Upper lobe of right lung (tissue), 1 donor: ENCODE measurements at regions not wholly inside any gene's neighbourhood (a gene's known extent, or its start where the extent isn't known, plus 50 kb on each side); places are given as distances from the start of the nearest gene placed in this dataset.
"Not testable (repeated sequence)": the region's sequence is repeated elsewhere in the genome, so short reads cannot be mapped to it uniquely, and the experiment has no call there.

Experiments
- ATAC-seq: fragments of 200-7000 bp; cut with Tn5 transposase; one replicate; pipeline ENCODE4 v1.9.1; 2020; ENCODE audit warnings: mild to moderate bottlenecking, moderate library complexity
- DNase-seq: peaks from one replicate; pipeline ENCODE4 v3.0.0-alpha.2; 2020
- H3K27ac ChIP-seq: fragments of 200-600 bp; one replicate; pipeline ENCODE4 v1.8.0; 2022
- H3K27me3 ChIP-seq: fragments of 200-600 bp; one replicate; pipeline ENCODE4 v1.8.0; 2022; ENCODE audit warnings: mild to moderate bottlenecking
- H3K36me3 ChIP-seq: fragments of 200-600 bp; one replicate; pipeline ENCODE4 v1.8.0; 2022
- H3K4me1 ChIP-seq: fragments of 200-600 bp; one replicate; pipeline ENCODE4 v1.8.0; 2022
- H3K4me3 ChIP-seq: fragments of 200-600 bp; one replicate; pipeline ENCODE4 v1.8.0; 2022; ENCODE audit warnings: mild to moderate bottlenecking
- H3K9me3 ChIP-seq: fragments of 200-600 bp; one replicate; pipeline ENCODE4 v1.8.0; 2022
- intact Hi-C: fragments of 100-400 bp; cut with DNase I; formaldehyde crosslinking; loops from one replicate; pipeline ENCODE4 v1.11.0; 2022
- TF ChIP-seq, protein P1 (sequence below): fragments of 200-600 bp; IDR thresholded peaks from one replicate; pipeline ENCODE4 v1.8.0; 2022; ENCODE audit warnings: antibody characterized with exemption
- donor health status: DM: no; HTN: yes; CAD: no; lungs with severe emphysema.

DNA sequence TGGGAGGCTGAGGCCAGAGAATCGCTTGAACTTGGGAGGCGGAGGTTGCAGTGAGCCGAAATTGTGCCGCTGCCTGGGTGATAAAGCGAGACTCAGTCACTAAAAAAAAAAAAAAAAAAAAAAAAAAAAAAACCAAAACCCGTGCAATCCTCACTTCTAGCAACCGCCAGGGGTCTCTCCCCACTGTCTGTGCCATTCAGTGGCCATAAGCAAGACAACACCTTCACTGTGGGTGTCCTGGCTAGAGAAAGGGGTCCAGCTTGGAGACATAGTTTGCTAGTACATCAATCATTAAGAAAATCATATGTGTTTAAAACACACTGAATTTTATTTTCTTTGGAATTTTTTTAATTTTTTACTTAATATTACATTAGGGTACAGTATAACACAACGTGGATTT lies 68.2 kb downstream of the RASL11A start:
- no peak for DNase-seq
- H3K4me1 ChIP-seq = no peaks in the 10 kb centered on the region
- no peak for ATAC-seq
- TF ChIP-seq, protein P1, sequence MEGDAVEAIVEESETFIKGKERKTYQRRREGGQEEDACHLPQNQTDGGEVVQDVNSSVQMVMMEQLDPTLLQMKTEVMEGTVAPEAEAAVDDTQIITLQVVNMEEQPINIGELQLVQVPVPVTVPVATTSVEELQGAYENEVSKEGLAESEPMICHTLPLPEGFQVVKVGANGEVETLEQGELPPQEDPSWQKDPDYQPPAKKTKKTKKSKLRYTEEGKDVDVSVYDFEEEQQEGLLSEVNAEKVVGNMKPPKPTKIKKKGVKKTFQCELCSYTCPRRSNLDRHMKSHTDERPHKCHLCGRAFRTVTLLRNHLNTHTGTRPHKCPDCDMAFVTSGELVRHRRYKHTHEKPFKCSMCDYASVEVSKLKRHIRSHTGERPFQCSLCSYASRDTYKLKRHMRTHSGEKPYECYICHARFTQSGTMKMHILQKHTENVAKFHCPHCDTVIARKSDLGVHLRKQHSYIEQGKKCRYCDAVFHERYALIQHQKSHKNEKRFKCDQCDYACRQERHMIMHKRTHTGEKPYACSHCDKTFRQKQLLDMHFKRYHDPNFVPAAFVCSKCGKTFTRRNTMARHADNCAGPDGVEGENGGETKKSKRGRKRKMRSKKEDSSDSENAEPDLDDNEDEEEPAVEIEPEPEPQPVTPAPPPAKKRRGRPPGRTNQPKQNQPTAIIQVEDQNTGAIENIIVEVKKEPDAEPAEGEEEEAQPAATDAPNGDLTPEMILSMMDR = no peak
- intact Hi-C loops = no loop called here
- no peak overlapping the region for H3K27ac ChIP-seq
- no peaks in the 10 kb centered on the region for H3K9me3 ChIP-seq
- peaks cover 15% of the 10 kb centered on the region for H3K27me3 ChIP-seq
- H3K36me3 ChIP-seq = no peaks in the 10 kb centered on the region
- no peak overlapping the region for H3K4me3 ChIP-seq

- DNase-seq (no peak), ATAC-seq (peak; percentile 59)
- H3K4me3 ChIP-seq = no peak overlapping the region
- no peaks in the 10 kb centered on the region for H3K36me3 ChIP-seq
- TF ChIP-seq, protein P1 = peak; percentile 42
- H3K27ac ChIP-seq = no peak overlapping the region
- intact Hi-C loops = no loop called here
- H3K9me3 ChIP-seq = no peaks in the 10 kb centered on the region
- peaks cover 15% of the 10 kb centered on the region for H3K27me3 ChIP-seq
- no peaks in the 10 kb centered on the region for H3K4me1 ChIP-seq
Observed at GRCh38 chr13:27339299-27339698, 68.7 kb downstream of the RASL11A start.

DNA sequence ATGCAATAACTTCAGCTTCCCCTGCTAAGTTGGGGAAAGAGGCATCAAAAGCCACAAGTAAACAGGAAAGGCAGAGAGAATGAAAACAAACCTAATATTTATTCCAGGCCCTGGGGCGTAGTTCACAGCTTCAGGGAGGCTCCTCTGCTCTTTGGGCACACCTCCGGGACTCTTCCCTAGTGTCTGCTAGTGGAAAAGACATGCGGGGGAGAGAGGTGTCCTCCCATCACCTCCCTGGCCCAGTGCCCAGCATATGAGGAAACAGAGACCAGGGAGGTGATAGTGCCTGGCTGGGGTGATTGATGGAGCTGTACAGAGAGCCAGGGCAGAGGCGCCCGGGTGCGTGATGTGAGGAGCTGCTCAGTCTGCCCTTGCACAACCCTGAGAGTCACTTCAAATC lies 71.0 kb downstream of the RASL11A start:
- no peaks in the 10 kb centered on the region for H3K9me3 ChIP-seq
- no peaks in the 10 kb centered on the region for H3K36me3 ChIP-seq
- intact Hi-C loops = no loop called here
- no peaks in the 10 kb centered on the region for H3K4me1 ChIP-seq
- H3K27me3 ChIP-seq = peaks cover 15% of the 10 kb centered on the region
- DNase-seq (no peak), ATAC-seq (no peak)
- H3K27ac ChIP-seq = no peak overlapping the region
- TF ChIP-seq, protein P1 = no peak
- H3K4me3 ChIP-seq = no peak overlapping the region

- H3K4me3 ChIP-seq = no peak overlapping the region
- TF ChIP-seq, protein P1 = no peak
- DNase-seq (no peak), ATAC-seq (no peak)
- no peaks in the 10 kb centered on the region for H3K9me3 ChIP-seq
- no peaks in the 10 kb centered on the region for H3K4me1 ChIP-seq
- H3K27ac ChIP-seq = no peak overlapping the region
- intact Hi-C loops = no loop called here
- peaks cover 9% of the 10 kb centered on the region for H3K27me3 ChIP-seq
- no peaks in the 10 kb centered on the region for H3K36me3 ChIP-seq
Observed at GRCh38 chr13:27347211-27347772, 76.7 kb downstream of the RASL11A start.

DNA sequence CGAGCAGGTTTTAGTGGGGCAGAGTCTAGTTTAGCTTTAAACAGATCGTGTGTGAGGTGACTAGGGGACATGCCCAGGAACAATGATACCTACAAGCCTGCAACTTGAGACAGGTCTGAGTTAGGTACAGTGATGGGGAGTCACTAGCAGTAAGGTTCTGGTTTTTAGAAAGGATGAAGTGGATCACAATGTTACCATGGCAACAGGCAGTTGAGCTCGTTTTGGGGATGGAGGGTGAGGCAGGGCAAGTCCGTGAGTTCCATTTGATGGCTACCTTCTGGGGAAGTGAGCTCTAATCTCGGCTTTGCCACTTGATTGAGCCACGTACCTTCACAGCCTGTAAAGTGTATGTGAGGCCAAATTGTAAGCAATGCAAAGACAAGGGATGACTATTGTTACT lies 76.0 kb upstream of the GTF3A start:
- H3K4me3 ChIP-seq = no peak overlapping the region
- TF ChIP-seq, protein P1 = no peak
- DNase-seq (no peak), ATAC-seq (no peak)
- no peaks in the 10 kb centered on the region for H3K36me3 ChIP-seq
- H3K27me3 ChIP-seq = peaks cover 4% of the 10 kb centered on the region
- H3K9me3 ChIP-seq = no peaks in the 10 kb centered on the region
- intact Hi-C loops = no loop called here
- no peaks in the 10 kb centered on the region for H3K4me1 ChIP-seq
- H3K27ac ChIP-seq = no peak overlapping the region

DNA sequence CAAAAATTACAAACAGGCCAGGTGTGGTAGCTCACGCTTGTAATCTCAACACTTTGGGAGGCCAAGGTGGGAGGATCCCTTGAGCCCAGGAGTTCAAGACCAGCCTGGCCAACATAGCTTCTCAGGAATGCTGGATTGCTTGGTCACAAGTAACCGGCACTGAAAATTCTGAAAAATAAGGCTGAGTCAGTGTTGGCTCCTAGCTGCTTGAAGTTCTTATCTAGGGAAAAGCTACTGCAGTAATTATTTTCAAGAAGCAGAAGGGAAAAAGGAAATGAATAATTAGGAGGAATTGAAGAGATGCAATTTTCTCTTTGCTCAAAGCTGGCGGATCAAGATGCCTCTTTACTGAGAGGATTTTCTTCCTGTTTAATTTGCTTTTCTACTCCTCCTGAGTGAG lies 75.0 kb upstream of the GTF3A start:
- Histone ChIP-seq H3K27me3 (no peaks in the 10 kb centered on the region), H3K36me3 (no peaks in the 10 kb centered on the region), H3K27ac (no peak overlapping the region), H3K9me3 (no peaks in the 10 kb centered on the region), H3K4me1 (no peaks in the 10 kb centered on the region), H3K4me3 (no peak overlapping the region)
- TF ChIP-seq, protein P1 = no peak
- intact Hi-C loops = no loop called here
- ATAC-seq (no peak), DNase-seq (no peak)

DNA sequence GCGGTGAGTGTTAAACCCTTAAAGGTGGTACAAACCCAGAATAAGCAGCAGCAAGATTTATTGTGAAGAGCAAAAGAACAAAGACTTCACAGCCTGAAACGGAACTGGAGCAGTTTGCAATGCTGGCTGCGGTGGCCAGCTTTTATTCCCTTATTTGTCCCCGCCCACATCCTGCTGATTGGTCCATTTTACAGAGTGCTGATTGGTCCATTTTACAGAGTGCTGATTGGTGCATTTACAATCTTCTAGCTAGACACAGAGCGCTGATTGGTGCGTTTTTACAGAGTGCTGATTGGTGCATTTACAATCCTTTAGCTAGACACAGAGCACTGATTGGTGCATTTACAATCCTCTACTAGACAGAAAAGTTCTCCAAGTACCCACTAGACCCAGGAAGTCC lies 73.6 kb upstream of the GTF3A start:
- DNase-seq, ATAC-seq, H3K4me3 ChIP-seq, H3K27me3 ChIP-seq, H3K4me1 ChIP-seq, H3K9me3 ChIP-seq, intact Hi-C loops, H3K27ac ChIP-seq, H3K36me3 ChIP-seq: not testable (repeated sequence)
